GM12878 (cell line): ENCODE measurements at regions not wholly inside any gene's neighbourhood (a gene's known extent, or its start where the extent isn't known, plus 50 kb on each side); places are given as distances from the start of the nearest gene placed in this dataset.

Experiments
- ATAC-seq: fragments of 200-7000 bp; cut with Tn5 transposase; 3 replicates; pipeline ENCODE4 v1.9.1; 2020; ENCODE audit warnings: mild to moderate bottlenecking, moderate library complexity
- BruUV-seq: library from RNA; stranded (reverse); fragments of 400-500 nt; replicated peaks from 2 replicates; lab custom pipeline; 2021; lab: Mats Ljungman, UMichigan
- CTCF ChIA-PET: fragments of 300-600 bp; sonication (Branson Sonifier 250); formaldehyde crosslinking; extraction: SDS; loops from one replicate; lab custom pipeline; 2021; ENCODE audit warnings: inconsistent platforms; lab: Yijun Ruan, JAX
- POLR2A ChIA-PET: fragments of 350-600 bp; formaldehyde crosslinking; extraction: SDS; loops from one replicate; lab custom pipeline; 2021; ENCODE audit warnings: inconsistent platforms; lab: Charles Lee
- RAD21 ChIA-PET: fragments of 300-600 bp; sonication (Branson Sonifier 250); formaldehyde crosslinking; loops from one replicate; lab custom pipeline; 2023; ENCODE audit warnings: antibody characterized with exemption; ENCODE audit not compliant: unreplicated experiment; lab: Charles Lee
- SMC1A ChIA-PET: fragments of 300-600 bp; sonication (Branson Sonifier 250); formaldehyde crosslinking; loops from one replicate; lab custom pipeline; 2023; ENCODE audit not compliant: unreplicated experiment, uncharacterized antibody; lab: Charles Lee
- DNase-seq: peaks from one replicate; pipeline ENCODE4 v3.0.0-alpha.2; 2011; ENCODE audit warnings: low read depth, low spot score
- FAIRE-seq: peaks from 3 replicates; lab custom pipeline; 2011; peaks lifted over from hg19 to GRCh38; lab: Jason Lieb, UNC
- H2AFZ ChIP-seq: 2 replicates; pipeline ENCODE4 v1.6.0; 2011; ENCODE audit warnings: low read depth, low read length, control low read depth; ENCODE audit not compliant: control insufficient read depth
- H3K27ac ChIP-seq: 2 replicates; pipeline ENCODE4 v1.5.1; 2011; ENCODE audit warnings: control low read depth; ENCODE audit not compliant: control insufficient read depth, insufficient read depth
- H3K27me3 ChIP-seq, 2 experiments: replicated peaks in 1 of 2; 2 replicates each; pipeline versions ENCODE4 v1.6.0 to v1.6.1; 2011; ENCODE audit warnings: low read length in 1 of 2; ENCODE audit not compliant: control insufficient read depth in 2 of 2, insufficient read depth in 2 of 2
- H3K36me3 ChIP-seq, 2 experiments: 2 replicates each; pipeline ENCODE4 v1.5.1; 2011; ENCODE audit warnings: low read length in 1 of 2; ENCODE audit not compliant: control insufficient read depth in 2 of 2, insufficient read depth in 2 of 2
- H3K4me1 ChIP-seq: 2 replicates; pipeline ENCODE4 v1.6.1; 2011; ENCODE audit warnings: mild to moderate bottlenecking, low read length, moderate library complexity, mixed read lengths; ENCODE audit not compliant: control insufficient read depth, insufficient read depth
- H3K4me2 ChIP-seq: 2 replicates; pipeline ENCODE4 v1.6.0; 2011; ENCODE audit warnings: control low read depth; ENCODE audit not compliant: control insufficient read depth, insufficient read depth
- H3K4me3 ChIP-seq: fragments of 200-600 bp; sonication (generic); 2 replicates; pipeline ENCODE4 v1.5.1; 2016
- H3K79me2 ChIP-seq: 2 replicates; pipeline ENCODE4 v1.6.0; 2011; ENCODE audit warnings: low read length; ENCODE audit not compliant: control insufficient read depth, insufficient read depth
- H3K9ac ChIP-seq: 2 replicates; pipeline ENCODE4 v1.8.0; 2011; ENCODE audit warnings: low read length, control low read depth, mixed read lengths; ENCODE audit not compliant: control insufficient read depth, insufficient read depth
- H3K9me3 ChIP-seq: replicated peaks from 3 replicates; pipeline ENCODE4 v1.5.1; 2011; ENCODE audit warnings: mild to moderate bottlenecking, low read length; ENCODE audit not compliant: control insufficient read depth, insufficient read depth
- H4K20me1 ChIP-seq: 2 replicates; pipeline ENCODE4 v1.6.0; 2011; ENCODE audit not compliant: control insufficient read depth, insufficient read depth
- BMI1 ChIP-seq: fragments of 450-650 bp; IDR thresholded peaks from 2 replicates; pipeline ENCODE4 v1.6.1; 2016; ENCODE audit warnings: mild to moderate bottlenecking, moderate library complexity, borderline replicate concordance
- CHD4 ChIP-seq: fragments of 200-600 bp; sonication (generic); IDR thresholded peaks from 2 replicates; pipeline ENCODE4 v1.6.1; 2016; ENCODE audit warnings: mild to moderate bottlenecking
- CTCF ChIP-seq, 3 experiments: IDR thresholded peaks in 2 of 3; conservative IDR thresholded peaks in 1 of 3; 2 replicates each; pipeline ENCODE4 v1.5.1; 2011; ENCODE audit warnings: low read depth in 3 of 3, low read length in 3 of 3, mild to moderate bottlenecking in 3 of 3, control low read depth in 2 of 3, moderate library complexity in 2 of 3, inconsistent platforms in 1 of 3, mixed read lengths in 1 of 3; ENCODE audit not compliant: control insufficient read depth in 2 of 3, insufficient read depth in 1 of 3; ENCODE audit errors: extremely low read depth in 1 of 3
- FOXK2 ChIP-seq: fragments of 450-650 bp; IDR thresholded peaks from 2 replicates; pipeline ENCODE4 v1.6.1; 2017; ENCODE audit warnings: mild to moderate bottlenecking, moderate library complexity
- HDAC6 ChIP-seq: fragments of 200-600 bp; sonication (generic); IDR thresholded peaks from one replicate; pipeline ENCODE4 v1.8.0; 2017; ENCODE audit warnings: antibody characterized with exemption; ENCODE audit not compliant: unreplicated experiment
- MYB ChIP-seq: fragments of 150-350 bp; IDR thresholded peaks from 2 replicates; pipeline ENCODE4 v1.6.1; 2014; ENCODE audit warnings: mild to moderate bottlenecking, low read depth, low read length, borderline replicate concordance
- NFYB ChIP-seq: IDR thresholded peaks from 2 replicates; pipeline ENCODE4 v1.6.1; 2011; ENCODE audit warnings: low read depth, mild to moderate bottlenecking, low read length, improper control_type of control experiment, moderate library complexity; ENCODE audit not compliant: insufficient read depth
- NR2F1 ChIP-seq: fragments of 450-650 bp; conservative IDR thresholded peaks from 2 replicates; pipeline ENCODE4 v1.6.1; 2017; ENCODE audit warnings: mild to moderate bottlenecking
- PAX5 ChIP-seq: IDR thresholded peaks from 2 replicates; pipeline ENCODE4 v1.6.1; 2011; ENCODE audit warnings: low read depth, low read length, borderline replicate concordance
- POU2F2 ChIP-seq: IDR thresholded peaks from 3 replicates; pipeline ENCODE4 v1.6.1; 2011; ENCODE audit warnings: low read depth, mild to moderate bottlenecking, low read length, borderline replicate concordance
- RCOR1 ChIP-seq: conservative IDR thresholded peaks from 2 replicates; pipeline ENCODE4 v1.6.1; 2012; ENCODE audit warnings: low read depth, low read length, improper control_type of control experiment
- SRF ChIP-seq, 2 experiments: IDR thresholded peaks; 2 replicates each; pipeline ENCODE4 v1.6.1; 2011; ENCODE audit warnings: low read depth in 2 of 2, low read length in 2 of 2, mild to moderate bottlenecking in 1 of 2, moderate library complexity in 1 of 2
- TBL1XR1 ChIP-seq: IDR thresholded peaks from 2 replicates; pipeline ENCODE4 v1.6.1; 2012; ENCODE audit warnings: low read depth, low read length, improper control_type of control experiment
- USF1 ChIP-seq: IDR thresholded peaks from 2 replicates; pipeline ENCODE4 v1.6.1; 2011; ENCODE audit warnings: borderline replicate concordance, low read depth, mild to moderate bottlenecking, moderate library complexity, mixed read lengths, low read length; ENCODE audit not compliant: insufficient read depth; ENCODE audit errors: extremely low read length
- YBX1 ChIP-seq: fragments of 450-650 bp; IDR thresholded peaks from 2 replicates; pipeline ENCODE4 v1.6.1; 2016; ENCODE audit warnings: antibody characterized with exemption
- YY1 ChIP-seq: IDR thresholded peaks from 2 replicates; pipeline ENCODE4 v1.6.1; 2011; ENCODE audit warnings: low read depth, mild to moderate bottlenecking, low read length
- WGBS: methylation state at CpG from one replicate; pipeline ENCODE4 v1.1.6; 2016; ENCODE audit warnings: low lambda C conversion rate; ENCODE audit not compliant: insufficient replicate concordance, insufficient coverage; ENCODE audit errors: missing lambda C conversion rate; 5-methylcytosine and 5-hydroxymethylcytosine counted together
- in situ Hi-C: fragments of 300-500 bp; cut with MboI; formaldehyde crosslinking; loops from 9 replicates; pipeline ENCODE4 v1.14.3; 2018; ENCODE audit warnings: mixed read lengths
- intact Hi-C: fragments of 100-400 bp; cut with micrococcal nuclease; formaldehyde crosslinking; loops from one replicate; pipeline ENCODE4 v1.14.2; 2022; ENCODE audit not compliant: unreplicated experiment
- TF ChIP-seq, protein P1 (sequence below): fragments of 450-650 bp; IDR thresholded peaks from 2 replicates; pipeline ENCODE4 v1.6.1; 2017; ENCODE audit warnings: mild to moderate bottlenecking, moderate library complexity

DNA sequence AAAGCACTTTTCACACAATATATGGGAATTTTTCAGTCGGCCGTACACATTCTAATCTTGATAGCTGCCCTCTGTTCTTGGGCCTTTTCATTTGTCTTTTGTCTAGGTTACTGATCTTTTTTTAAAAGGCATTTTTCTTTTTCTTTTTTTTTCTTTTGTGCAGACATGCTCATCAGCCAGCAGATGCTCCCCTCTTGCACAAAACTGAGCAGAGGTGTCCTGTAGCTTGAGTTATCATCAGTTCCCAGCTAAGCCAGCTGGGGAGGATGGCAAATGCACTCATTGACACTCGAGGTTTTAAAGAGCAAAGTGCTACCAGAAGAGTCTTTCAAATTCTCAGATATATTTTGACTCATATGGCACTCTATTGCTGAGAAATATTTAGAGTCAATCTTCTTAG is 913.9 kb upstream of the SEL1L start (continued):
- no peak for TF ChIP-seq USF1

GRCh38 chr14:82449926-82450468 is 916.3 kb upstream of the SEL1L start:
- no peak overlapping the region for H2AFZ ChIP-seq
- RAD21 ChIA-PET, result no interaction called here
- no peaks in the 10 kb centered on the region for H4K20me1 ChIP-seq
- 50% methylated on average over 5 of the region's 5 CpGs for WGBS
- H3K4me1 ChIP-seq, result no peaks in the 10 kb centered on the region
- no peaks in the 10 kb centered on the region for H3K36me3 ChIP-seq
- H3K4me2 ChIP-seq, result no peak overlapping the region
- POLR2A ChIA-PET, result no interaction called here
- intact Hi-C loops, result no loop called here
- no peak for FAIRE-seq
- no peaks in the 10 kb centered on the region for H3K79me2 ChIP-seq
- no peak overlapping the region for H3K9ac ChIP-seq
- H3K4me3 ChIP-seq, result no peak overlapping the region
- in situ Hi-C loops, result no loop called here
- SMC1A ChIA-PET, result no interaction called here
- no peak for DNase-seq
- H3K27me3 ChIP-seq, result no peaks in the 10 kb centered on the region
- H3K27ac ChIP-seq, result no peak overlapping the region
- no peak for ATAC-seq
- no peaks in the 10 kb centered on the region for H3K9me3 ChIP-seq
- BruUV-seq, result no TSS peak
- CTCF ChIA-PET, result interaction anchor here (0.7 kb wide), 1 partner anchor 1016 kb away, joined by 3 read pairs; no protein-coding TSS in a partner anchor
- TF ChIP-seq MYB (no peak), NR2F1 (no peak), HDAC6 (no peak), TBL1XR1 (no peak), PAX5 (no peak), CTCF (IDR thresholded peaks at IDR 0.05 in 2 of 3, conservative IDR thresholded peaks at IDR 0.05 in 1 of 3; ENCODE audit: control insufficient read depth in 2 of 3, extremely low read depth in 1 of 3, insufficient read depth in 1 of 3, low read depth in 3 of 3, low read length in 3 of 3) (no peak), YBX1 (no peak), CHD4 (no peak), SRF (IDR thresholded peaks at IDR 0.05; ENCODE audit: low read depth in 2 of 2, low read length in 2 of 2) (no peak), NFYB (no peak), YY1 (no peak), POU2F2 (no peak), FOXK2 (no peak), BMI1 (no peak), RCOR1 (no peak)
- TF ChIP-seq, protein P1, sequence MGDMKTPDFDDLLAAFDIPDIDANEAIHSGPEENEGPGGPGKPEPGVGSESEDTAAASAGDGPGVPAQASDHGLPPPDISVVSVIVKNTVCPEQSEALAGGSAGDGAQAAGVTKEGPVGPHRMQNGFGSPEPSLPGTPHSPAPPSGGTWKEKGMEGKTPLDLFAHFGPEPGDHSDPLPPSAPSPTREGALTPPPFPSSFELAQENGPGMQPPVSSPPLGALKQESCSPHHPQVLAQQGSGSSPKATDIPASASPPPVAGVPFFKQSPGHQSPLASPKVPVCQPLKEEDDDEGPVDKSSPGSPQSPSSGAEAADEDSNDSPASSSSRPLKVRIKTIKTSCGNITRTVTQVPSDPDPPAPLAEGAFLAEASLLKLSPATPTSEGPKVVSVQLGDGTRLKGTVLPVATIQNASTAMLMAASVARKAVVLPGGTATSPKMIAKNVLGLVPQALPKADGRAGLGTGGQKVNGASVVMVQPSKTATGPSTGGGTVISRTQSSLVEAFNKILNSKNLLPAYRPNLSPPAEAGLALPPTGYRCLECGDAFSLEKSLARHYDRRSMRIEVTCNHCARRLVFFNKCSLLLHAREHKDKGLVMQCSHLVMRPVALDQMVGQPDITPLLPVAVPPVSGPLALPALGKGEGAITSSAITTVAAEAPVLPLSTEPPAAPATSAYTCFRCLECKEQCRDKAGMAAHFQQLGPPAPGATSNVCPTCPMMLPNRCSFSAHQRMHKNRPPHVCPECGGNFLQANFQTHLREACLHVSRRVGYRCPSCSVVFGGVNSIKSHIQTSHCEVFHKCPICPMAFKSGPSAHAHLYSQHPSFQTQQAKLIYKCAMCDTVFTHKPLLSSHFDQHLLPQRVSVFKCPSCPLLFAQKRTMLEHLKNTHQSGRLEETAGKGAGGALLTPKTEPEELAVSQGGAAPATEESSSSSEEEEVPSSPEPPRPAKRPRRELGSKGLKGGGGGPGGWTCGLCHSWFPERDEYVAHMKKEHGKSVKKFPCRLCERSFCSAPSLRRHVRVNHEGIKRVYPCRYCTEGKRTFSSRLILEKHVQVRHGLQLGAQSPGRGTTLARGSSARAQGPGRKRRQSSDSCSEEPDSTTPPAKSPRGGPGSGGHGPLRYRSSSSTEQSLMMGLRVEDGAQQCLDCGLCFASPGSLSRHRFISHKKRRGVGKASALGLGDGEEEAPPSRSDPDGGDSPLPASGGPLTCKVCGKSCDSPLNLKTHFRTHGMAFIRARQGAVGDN, result no peak
